H54 (cell line): ENCODE measurements at regions not wholly inside any gene's neighbourhood (a gene's known extent, or its start where the extent isn't known, plus 50 kb on each side); places are given as distances from the start of the nearest gene placed in this dataset.
"Not testable (repeated sequence)": the region's sequence is repeated elsewhere in the genome, so short reads cannot be mapped to it uniquely, and the experiment has no call there.

Source experiments
- DNase-seq: peaks from one replicate; pipeline ENCODE4 v3.0.0; 2011; ENCODE audit warnings: low spot score, mixed read lengths; ENCODE audit not compliant: insufficient read length
- FAIRE-seq: peaks from 3 replicates; lab custom pipeline; 2011; peaks lifted over from hg19 to GRCh38; lab: Jason Lieb, UNC
- POLR2A ChIP-seq: IDR thresholded peaks from 2 replicates; pipeline ENCODE4 v1.6.1; 2011; ENCODE audit warnings: low read depth, mild to moderate bottlenecking, low read length

DNA sequence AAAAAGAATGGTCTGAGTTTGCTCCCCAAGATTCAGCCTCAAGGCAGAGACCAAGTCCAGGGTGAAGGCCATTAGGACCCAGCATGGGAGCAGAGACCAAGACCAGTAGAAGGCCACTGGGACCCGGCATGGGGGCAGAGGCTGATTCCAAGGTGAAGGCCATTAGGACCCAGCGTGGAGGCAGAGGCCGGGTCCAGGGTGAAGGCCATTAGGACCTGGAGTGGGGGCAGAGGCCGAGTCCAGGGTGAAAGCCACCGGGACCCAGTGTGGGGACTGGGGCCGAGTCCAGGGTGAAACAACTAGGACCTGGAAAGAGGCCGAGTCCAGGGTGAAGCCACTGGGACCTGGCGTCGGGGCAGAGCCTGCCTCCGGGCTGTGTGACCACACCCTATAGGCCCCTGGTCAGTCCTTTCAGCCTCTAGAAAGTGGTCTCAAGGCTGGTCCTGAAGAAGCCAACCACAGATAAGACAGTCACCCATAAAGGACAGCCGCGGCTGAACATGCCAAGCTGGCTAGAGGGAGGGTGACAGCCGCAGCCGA, 113.8 kb upstream of the SALL3 start:
- FAIRE-seq (no peak), DNase-seq (no peak)
- no peak for TF ChIP-seq POLR2A

DNA sequence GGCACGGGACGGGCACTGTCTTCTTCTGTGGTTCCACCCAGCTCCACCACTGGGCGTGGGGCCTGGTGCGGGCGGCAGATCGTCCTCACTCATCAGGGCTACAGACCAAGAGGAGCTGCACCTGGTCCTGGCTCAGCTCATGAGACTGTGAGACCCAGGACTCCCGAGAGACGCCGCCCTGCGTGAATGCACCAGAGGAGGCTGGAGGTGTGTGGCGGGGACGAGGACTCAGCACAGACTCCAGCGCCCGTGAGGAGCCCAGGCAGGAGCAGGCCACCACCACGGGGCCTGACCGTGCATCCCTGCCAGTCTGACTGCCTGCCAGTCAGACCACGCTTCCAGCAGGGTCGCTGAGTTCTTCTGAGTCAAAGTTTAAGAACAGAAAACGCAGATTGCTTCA, 112.5 kb upstream of the SALL3 start:
- DNase-seq = no peak
- FAIRE-seq = no peak
- no peak for TF ChIP-seq POLR2A

DNA sequence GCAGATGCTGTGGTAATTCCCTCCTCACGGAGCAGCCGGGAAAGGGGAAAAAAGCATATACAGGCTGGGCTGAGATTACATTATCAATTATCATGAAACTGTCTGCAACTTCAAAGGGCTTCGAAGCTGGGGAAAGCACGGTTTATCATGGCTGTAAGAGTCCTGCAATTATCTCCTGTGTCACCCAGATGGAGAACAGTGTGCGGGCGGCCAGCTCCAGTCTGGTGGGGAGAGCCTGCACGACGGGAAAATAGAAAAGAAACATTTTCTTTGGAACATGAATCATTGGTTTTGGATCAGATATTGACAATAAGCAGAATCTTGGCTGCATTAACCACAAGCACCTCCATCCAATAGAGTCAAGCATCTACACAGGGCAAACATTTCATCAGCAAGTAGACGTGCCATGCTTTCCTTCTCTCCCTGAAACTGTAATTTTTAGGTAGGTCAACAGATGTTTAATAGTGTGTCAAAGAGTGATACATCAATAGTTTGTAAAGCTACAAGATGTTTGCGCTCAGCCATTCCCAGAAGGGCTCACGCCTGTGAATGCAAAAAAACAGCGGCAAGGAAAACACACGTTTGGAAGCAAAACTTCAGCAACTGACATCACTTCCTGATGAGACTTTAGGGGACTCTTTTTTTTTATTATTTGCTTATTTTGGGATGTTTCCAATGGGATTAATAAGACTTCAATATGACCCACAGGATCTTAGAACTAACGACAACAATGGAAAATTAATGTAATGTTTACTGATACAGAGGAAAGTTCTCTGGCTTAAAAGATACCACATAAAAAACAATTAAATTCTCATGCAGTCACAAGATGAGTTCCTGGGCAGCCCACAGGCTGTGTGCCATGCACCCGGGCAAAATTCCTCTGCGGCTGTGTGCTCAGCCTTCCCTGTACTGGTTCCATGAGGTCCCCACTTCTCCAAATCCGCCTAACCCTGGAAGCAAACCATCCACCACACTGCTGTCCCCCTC, 111.0 kb upstream of the SALL3 start:
- FAIRE-seq = no peak
- TF ChIP-seq POLR2A = no peak
- no peak for DNase-seq

GRCh38 chr18:78871618-78872017, 108.0 kb upstream of the SALL3 start:
- DNase-seq = no peak
- no peak for TF ChIP-seq POLR2A

DNA sequence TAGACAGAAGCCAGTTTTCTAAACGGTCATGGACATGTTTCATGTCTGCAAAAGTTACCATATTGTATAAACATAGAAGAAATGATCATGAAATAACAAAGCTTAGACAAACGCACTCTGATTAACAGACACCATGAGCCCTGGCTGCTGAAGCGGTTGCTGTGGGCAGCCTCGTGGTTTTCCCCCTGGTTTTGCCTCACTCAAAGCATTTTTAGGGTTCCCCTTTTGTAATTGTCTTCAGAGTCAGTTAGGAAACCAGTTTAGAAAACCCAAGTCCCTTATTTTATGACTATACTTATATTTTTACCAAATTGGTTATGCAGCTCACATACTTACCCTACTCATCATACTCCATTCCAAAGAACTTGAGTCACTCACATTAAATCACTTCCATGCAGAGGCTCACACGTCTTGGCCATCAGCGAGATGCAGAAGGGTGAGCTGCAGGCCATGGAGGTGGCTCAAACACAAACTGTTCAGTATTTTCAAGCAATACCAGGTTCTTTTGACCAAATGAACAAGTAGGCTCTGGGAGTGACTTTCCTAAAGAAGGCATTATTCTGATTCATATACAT, 105.6 kb upstream of the SALL3 start:
- TF ChIP-seq POLR2A = no peak
- FAIRE-seq (no peak), DNase-seq (no peak)

More at GRCh38 chr18:78871618-78872017, 108.0 kb upstream of the SALL3 start:
- FAIRE-seq = no peak

GRCh38 chr18:78875016-78875777, 104.4 kb upstream of the SALL3 start:
- no peak for FAIRE-seq
- TF ChIP-seq POLR2A = no peak
- no peak for DNase-seq

- TF ChIP-seq POLR2A = no peak
- FAIRE-seq (no peak), DNase-seq (no peak)
Observed at GRCh38 chr18:78875778-78876650, 103.6 kb upstream of the SALL3 start.

GRCh38 chr18:78876868-78877267, 102.8 kb upstream of the SALL3 start:
- no peak for TF ChIP-seq POLR2A
- no peak for FAIRE-seq
- no peak for DNase-seq

- DNase-seq = no peak
- no peak for FAIRE-seq
- no peak for TF ChIP-seq POLR2A
Observed at GRCh38 chr18:78878335-78878734, 101.3 kb upstream of the SALL3 start.

- not testable (repeated sequence) for DNase-seq, FAIRE-seq
Observed at GRCh38 chr18:78879072-78879883, 100.3 kb upstream of the SALL3 start.

DNA sequence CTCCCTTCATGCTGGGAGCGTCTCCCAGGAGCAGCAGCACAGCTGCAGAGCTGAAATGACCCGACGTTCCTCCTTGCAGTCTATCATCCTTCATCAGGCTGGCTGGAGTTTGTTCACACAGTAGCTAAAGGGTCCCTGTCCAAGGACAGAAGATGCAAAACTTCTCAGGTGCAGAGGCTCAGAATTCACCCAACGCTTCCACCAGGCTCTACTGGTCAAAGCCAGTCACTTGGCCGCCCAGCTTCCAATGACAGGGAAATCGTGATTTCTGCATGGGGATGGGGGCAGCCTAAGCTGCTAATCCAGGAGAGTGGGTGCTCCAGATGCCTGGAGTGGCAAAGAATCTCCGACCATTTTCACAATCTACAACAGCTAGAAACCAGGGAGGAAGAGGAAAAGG, 97.0 kb upstream of the SALL3 start:
- DNase-seq (no peak), FAIRE-seq (no peak)
- TF ChIP-seq POLR2A = no peak

DNA sequence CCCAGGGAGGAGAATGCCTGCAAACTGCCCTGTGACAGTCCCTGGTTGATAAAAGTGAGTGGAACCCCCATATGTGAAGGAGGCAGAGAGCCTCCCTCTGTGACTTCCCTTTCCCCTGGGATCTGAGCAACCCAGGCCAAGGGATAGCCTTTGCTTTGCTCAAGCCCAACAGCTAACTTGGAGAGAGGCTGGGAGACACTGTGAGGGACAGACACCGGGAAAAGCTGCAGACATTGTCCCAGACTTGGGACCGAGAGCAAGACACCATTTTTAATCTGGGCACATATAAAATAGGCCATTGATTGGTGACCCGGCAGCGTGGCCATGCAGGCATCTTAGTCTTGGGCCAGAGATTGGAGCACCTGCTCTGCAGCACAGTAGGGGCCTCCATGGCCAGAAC, 96.1 kb upstream of the SALL3 start:
- TF ChIP-seq POLR2A = no peak
- FAIRE-seq (no peak), DNase-seq (no peak)
